Muscle layer of duodenum (tissue), 2 donors: ENCODE measurements at regions not wholly inside any gene's neighbourhood (a gene's known extent, or its start where the extent isn't known, plus 50 kb on each side); places are given as distances from the start of the nearest gene placed in this dataset.

Source experiments
- H3K27ac ChIP-seq: one replicate; pipeline ENCODE4 v1.7.0; 2013; ENCODE audit warnings: mild to moderate bottlenecking, low read length
- H3K27me3 ChIP-seq: one replicate; pipeline ENCODE4 v1.7.0; 2013; ENCODE audit warnings: low read depth, mild to moderate bottlenecking, control low read depth, low read length
- H3K36me3 ChIP-seq, 2 donors: one replicate each; pipeline ENCODE4 v1.7.0; 2013; ENCODE audit warnings: low read length in 2 of 2, control low read depth in 1 of 2, mild to moderate bottlenecking in 1 of 2; ENCODE audit not compliant: insufficient read depth in 2 of 2, control insufficient read depth in 1 of 2
- H3K4me1 ChIP-seq, 2 donors: one replicate each; pipeline ENCODE4 v1.7.0; 2013; ENCODE audit warnings: low read length in 2 of 2, mild to moderate bottlenecking in 2 of 2, control low read depth in 1 of 2, moderate library complexity in 1 of 2; ENCODE audit not compliant: insufficient read depth in 2 of 2, control insufficient read depth in 1 of 2
- H3K4me3 ChIP-seq, 2 donors: one replicate each; pipeline ENCODE4 v1.7.0; 2013; ENCODE audit warnings: low read length in 2 of 2, low read depth in 1 of 2, mild to moderate bottlenecking in 1 of 2
- H3K9me3 ChIP-seq, 2 donors: one replicate each; pipeline ENCODE4 v1.7.0; 2013; ENCODE audit warnings: low read length in 2 of 2, control low read depth in 1 of 2, mild to moderate bottlenecking in 1 of 2; ENCODE audit not compliant: control insufficient read depth in 1 of 2
- donor health status: healthy.

GRCh38 chr9:29798599-29798998, 2225.3 kb upstream of the C9orf72 start:
- Histone ChIP-seq H3K9me3 (no peaks in the 10 kb centered on the region), H3K36me3 (no peaks in the 10 kb centered on the region)

GRCh38 chr9:29799227-29799626, 2225.9 kb upstream of the C9orf72 start:
- H3K4me1 ChIP-seq: no peaks in the 10 kb centered on the region
- H3K9me3 ChIP-seq: no peaks in the 10 kb centered on the region
- no peak overlapping the region for H3K27ac ChIP-seq
- H3K4me3 ChIP-seq: no peak overlapping the region
- H3K36me3 ChIP-seq: no peaks in the 10 kb centered on the region
- no peaks in the 10 kb centered on the region for H3K27me3 ChIP-seq

More at GRCh38 chr9:29798599-29798998, 2225.3 kb upstream of the C9orf72 start:
- H3K27ac ChIP-seq: no peak overlapping the region
- H3K27me3 ChIP-seq: no peaks in the 10 kb centered on the region
- H3K4me1 ChIP-seq: no peaks in the 10 kb centered on the region
- no peak overlapping the region for H3K4me3 ChIP-seq

- H3K9me3 ChIP-seq: no peaks in the 10 kb centered on the region
- no peaks in the 10 kb centered on the region for H3K4me1 ChIP-seq
- no peak overlapping the region for H3K27ac ChIP-seq
- H3K4me3 ChIP-seq: no peak overlapping the region
- H3K27me3 ChIP-seq: no peaks in the 10 kb centered on the region
- H3K36me3 ChIP-seq: no peaks in the 10 kb centered on the region
These were observed 2227.5 kb upstream of the C9orf72 start for GRCh38 chr9:29800821-29801220.

GRCh38 chr9:29802454-29802853, 2229.2 kb upstream of the C9orf72 start:
- Histone ChIP-seq H3K27me3 (no peaks in the 10 kb centered on the region), H3K4me3 (no peak overlapping the region), H3K9me3 (no peaks in the 10 kb centered on the region), H3K4me1 (no peaks in the 10 kb centered on the region), H3K27ac (no peak overlapping the region), H3K36me3 (no peaks in the 10 kb centered on the region)

- H3K27me3 ChIP-seq: no peaks in the 10 kb centered on the region
- H3K36me3 ChIP-seq: no peaks in the 10 kb centered on the region
- H3K4me1 ChIP-seq: no peaks in the 10 kb centered on the region
- H3K9me3 ChIP-seq: peaks cover 0 to 3% of the 10 kb centered on the region in 2 donors
- no peak overlapping the region for H3K27ac ChIP-seq
- H3K4me3 ChIP-seq: no peak overlapping the region
These were observed 2233.8 kb upstream of the C9orf72 start for GRCh38 chr9:29806937-29807618.

GRCh38 chr9:29816954-29817703, 2243.8 kb upstream of the C9orf72 start:
- Histone ChIP-seq H3K4me3 (no peak overlapping the region), H3K27ac (no peak overlapping the region)

GRCh38 chr9:29822458-29822857, 2249.2 kb upstream of the C9orf72 start:
- no peaks in the 10 kb centered on the region for H3K36me3 ChIP-seq
- no peak overlapping the region for H3K4me3 ChIP-seq
- H3K4me1 ChIP-seq: no peaks in the 10 kb centered on the region
- H3K27ac ChIP-seq: no peak overlapping the region
- H3K27me3 ChIP-seq: no peaks in the 10 kb centered on the region
- peaks cover 0 to 4% of the 10 kb centered on the region in 2 donors for H3K9me3 ChIP-seq

More at GRCh38 chr9:29816954-29817703, 2243.8 kb upstream of the C9orf72 start:
- Histone ChIP-seq H3K9me3 (peaks cover 0 to 12% of the 10 kb centered on the region in 2 donors), H3K36me3 (no peaks in the 10 kb centered on the region), H3K27me3 (no peaks in the 10 kb centered on the region), H3K4me1 (no peaks in the 10 kb centered on the region)

- Histone ChIP-seq H3K36me3 (no peaks in the 10 kb centered on the region), H3K4me3 (no peak overlapping the region), H3K4me1 (no peaks in the 10 kb centered on the region), H3K27ac (no peak overlapping the region), H3K27me3 (no peaks in the 10 kb centered on the region), H3K9me3 (peaks cover 0 to 6% of the 10 kb centered on the region in 2 donors)
These were observed 2253.1 kb upstream of the C9orf72 start for GRCh38 chr9:29826421-29826820.

GRCh38 chr9:29830821-29831220, 2257.5 kb upstream of the C9orf72 start:
- no peaks in the 10 kb centered on the region for H3K36me3 ChIP-seq

GRCh38 chr9:29838491-29839020, 2265.3 kb upstream of the C9orf72 start:
- no peaks in the 10 kb centered on the region for H3K4me1 ChIP-seq
- no peak overlapping the region for H3K4me3 ChIP-seq
- H3K27me3 ChIP-seq: no peaks in the 10 kb centered on the region
- no peak overlapping the region for H3K27ac ChIP-seq
- no peaks in the 10 kb centered on the region for H3K36me3 ChIP-seq
- no peaks in the 10 kb centered on the region for H3K9me3 ChIP-seq

More at GRCh38 chr9:29830821-29831220, 2257.5 kb upstream of the C9orf72 start:
- no peaks in the 10 kb centered on the region for H3K4me1 ChIP-seq
- H3K4me3 ChIP-seq: no peak overlapping the region
- H3K27me3 ChIP-seq: no peaks in the 10 kb centered on the region
- no peak overlapping the region for H3K27ac ChIP-seq
- peaks cover 0 to 6% of the 10 kb centered on the region in 2 donors for H3K9me3 ChIP-seq

GRCh38 chr9:29844251-29844650, 2271.0 kb upstream of the C9orf72 start:
- Histone ChIP-seq H3K36me3 (no peaks in the 10 kb centered on the region), H3K4me3 (no peak overlapping the region), H3K9me3 (no peaks in the 10 kb centered on the region), H3K4me1 (no peaks in the 10 kb centered on the region), H3K27ac (no peak overlapping the region), H3K27me3 (no peaks in the 10 kb centered on the region)
